ENCODE measurements at regions not wholly inside any gene's neighbourhood (a gene's known extent, or its start where the extent isn't known, plus 50 kb on each side); places are given as distances from the start of the nearest gene placed in this dataset.
"Not testable (repeated sequence)": the region's sequence is repeated elsewhere in the genome, so short reads cannot be mapped to it uniquely, and the experiment has no call there.

DNA sequence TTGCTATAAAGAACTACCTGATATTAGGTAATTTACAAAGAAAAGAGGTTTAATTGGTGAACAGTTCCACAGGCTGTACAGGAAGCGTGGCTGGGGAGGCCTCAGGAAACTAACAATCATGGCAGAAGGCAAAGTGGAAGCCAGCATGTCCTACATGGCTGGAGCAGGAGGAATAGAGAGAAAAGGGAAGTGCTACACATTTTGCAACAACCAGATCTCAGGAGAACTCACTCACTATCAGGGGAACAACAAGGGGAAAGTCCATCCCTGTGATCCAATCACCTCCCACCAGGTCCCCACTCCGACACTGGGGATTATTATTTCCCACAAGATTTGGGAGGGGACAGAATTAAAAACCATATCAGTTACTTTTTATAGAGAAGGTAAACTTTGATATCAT, 273.5 kb upstream of the MMADHC start:
- Histone ChIP-seq H3K27me3 (ENCODE audit: control insufficient read depth, insufficient read depth, low read length) (no peaks in the 10 kb centered on the region), H3K4me3 (ENCODE audit: low read depth, low read length) (no peak overlapping the region), H3K36me3 (ENCODE audit: control insufficient read depth, insufficient read depth, low read length) (no peaks in the 10 kb centered on the region)
- FAIRE-seq (no peak), DNase-seq (ENCODE audit: low read depth) (no peak)
- TF ChIP-seq, protein P1, sequence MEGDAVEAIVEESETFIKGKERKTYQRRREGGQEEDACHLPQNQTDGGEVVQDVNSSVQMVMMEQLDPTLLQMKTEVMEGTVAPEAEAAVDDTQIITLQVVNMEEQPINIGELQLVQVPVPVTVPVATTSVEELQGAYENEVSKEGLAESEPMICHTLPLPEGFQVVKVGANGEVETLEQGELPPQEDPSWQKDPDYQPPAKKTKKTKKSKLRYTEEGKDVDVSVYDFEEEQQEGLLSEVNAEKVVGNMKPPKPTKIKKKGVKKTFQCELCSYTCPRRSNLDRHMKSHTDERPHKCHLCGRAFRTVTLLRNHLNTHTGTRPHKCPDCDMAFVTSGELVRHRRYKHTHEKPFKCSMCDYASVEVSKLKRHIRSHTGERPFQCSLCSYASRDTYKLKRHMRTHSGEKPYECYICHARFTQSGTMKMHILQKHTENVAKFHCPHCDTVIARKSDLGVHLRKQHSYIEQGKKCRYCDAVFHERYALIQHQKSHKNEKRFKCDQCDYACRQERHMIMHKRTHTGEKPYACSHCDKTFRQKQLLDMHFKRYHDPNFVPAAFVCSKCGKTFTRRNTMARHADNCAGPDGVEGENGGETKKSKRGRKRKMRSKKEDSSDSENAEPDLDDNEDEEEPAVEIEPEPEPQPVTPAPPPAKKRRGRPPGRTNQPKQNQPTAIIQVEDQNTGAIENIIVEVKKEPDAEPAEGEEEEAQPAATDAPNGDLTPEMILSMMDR (IDR thresholded peaks at IDR 0.05; ENCODE audit: insufficient read depth, low read length, severe bottlenecking) = no peak

DNA sequence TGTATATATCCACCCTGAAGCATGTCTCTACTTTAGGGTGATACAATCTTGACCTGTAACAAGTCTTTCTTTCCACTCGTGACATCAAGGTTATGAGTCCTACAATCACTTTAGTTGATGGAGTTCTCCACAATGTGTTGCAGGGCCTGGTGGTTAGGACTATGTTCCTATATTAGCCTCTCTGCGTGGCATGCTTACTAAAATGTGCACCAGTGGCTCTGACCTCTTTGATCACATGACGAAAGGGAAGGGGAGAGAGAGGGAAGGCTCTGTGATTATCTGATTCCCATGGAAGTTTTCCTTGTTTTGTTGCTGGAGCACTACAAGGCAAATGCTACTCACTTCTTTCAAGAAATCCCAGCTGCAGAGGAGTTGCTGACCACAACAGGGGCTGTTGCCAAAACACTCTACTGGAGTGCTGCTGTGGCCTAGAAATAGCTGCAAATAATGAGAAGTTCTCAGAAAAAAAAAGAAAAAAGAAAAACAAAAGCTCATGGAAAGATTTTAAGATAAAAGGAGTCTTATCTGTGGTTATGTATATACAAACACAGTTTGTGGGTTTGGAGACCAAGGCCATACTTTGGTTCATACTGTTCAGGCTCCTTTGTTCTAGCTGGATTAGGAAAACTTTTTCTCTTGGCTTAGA, 272.8 kb upstream of the MMADHC start:
- H3K27me3 ChIP-seq (ENCODE audit: control insufficient read depth, insufficient read depth, low read length) = no peaks in the 10 kb centered on the region
- no peak for FAIRE-seq
- DNase-seq (ENCODE audit: low read depth) = no peak
- H3K4me3 ChIP-seq (ENCODE audit: low read depth, low read length) = no peak overlapping the region
- TF ChIP-seq, protein P1 (IDR thresholded peaks at IDR 0.05; ENCODE audit: insufficient read depth, low read length, severe bottlenecking) = no peak
- H3K36me3 ChIP-seq (ENCODE audit: control insufficient read depth, insufficient read depth, low read length) = no peaks in the 10 kb centered on the region

DNA sequence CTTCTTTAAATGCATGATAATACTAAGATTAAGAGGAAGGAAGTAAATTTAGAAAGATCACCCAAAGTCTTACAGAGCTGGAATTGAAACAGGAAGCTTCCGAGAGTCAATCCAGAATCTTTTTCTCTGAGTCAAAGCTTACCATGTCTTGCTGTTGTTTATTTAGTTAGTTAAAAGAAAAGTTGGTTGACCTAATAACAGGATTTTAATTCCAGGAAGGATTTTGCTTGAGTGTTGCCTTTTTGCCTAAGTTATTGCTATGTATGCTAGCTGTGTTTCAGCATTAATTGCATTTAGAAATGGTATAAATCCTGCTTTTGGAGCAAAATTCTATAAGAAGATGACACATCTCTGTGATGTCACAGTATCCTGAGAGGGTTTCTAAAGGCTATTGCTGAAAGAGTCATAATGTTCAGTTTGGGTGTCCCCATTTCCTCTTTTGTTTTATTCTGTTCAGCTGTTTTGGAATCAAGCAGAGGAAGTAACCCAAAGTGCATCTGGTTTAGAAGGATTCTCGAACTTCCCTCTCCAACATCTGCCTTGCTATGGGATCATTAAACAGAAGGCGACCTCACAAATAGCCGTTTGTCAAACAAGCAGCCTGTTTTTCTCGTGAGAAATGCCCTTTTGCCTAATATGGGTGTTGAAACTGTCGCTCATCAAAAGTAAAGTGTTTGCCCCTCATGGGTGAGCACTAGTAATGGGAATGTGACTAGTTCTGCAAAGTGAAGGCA, 271.5 kb upstream of the MMADHC start:
- Histone ChIP-seq H3K36me3 (ENCODE audit: control insufficient read depth, insufficient read depth, low read length) (no peaks in the 10 kb centered on the region), H3K27me3 (ENCODE audit: control insufficient read depth, insufficient read depth, low read length) (no peaks in the 10 kb centered on the region), H3K4me3 (ENCODE audit: low read depth, low read length) (no peak overlapping the region)
- FAIRE-seq (no peak), DNase-seq (ENCODE audit: low read depth) (peak; percentile 71)
- TF ChIP-seq, protein P1 (IDR thresholded peaks at IDR 0.05; ENCODE audit: insufficient read depth, low read length, severe bottlenecking) = no peak

DNA sequence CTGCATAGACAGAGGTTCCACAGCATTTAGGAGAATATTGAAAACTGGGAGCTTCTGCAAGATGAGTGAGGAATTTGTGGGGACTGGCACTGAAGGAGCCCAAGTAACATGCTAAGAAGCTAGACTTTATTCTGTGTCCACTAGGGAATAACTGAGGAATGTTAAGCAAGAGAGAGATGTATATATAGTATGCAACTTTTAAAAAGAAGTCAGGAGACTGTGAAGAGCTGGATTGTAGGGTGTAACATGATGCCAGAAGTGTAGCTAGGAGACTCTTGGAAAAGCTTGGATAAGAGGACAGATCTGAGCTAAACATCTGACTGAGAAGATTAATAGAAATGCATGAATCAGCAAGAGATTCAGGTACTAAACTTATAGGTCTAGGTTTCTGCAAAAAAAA, 270.6 kb upstream of the MMADHC start:
- FAIRE-seq (no peak), DNase-seq (ENCODE audit: low read depth) (no peak)
- H3K27me3 ChIP-seq (ENCODE audit: control insufficient read depth, insufficient read depth, low read length) = no peaks in the 10 kb centered on the region
- H3K4me3 ChIP-seq (ENCODE audit: low read depth, low read length) = no peak overlapping the region
- no peaks in the 10 kb centered on the region for H3K36me3 ChIP-seq (ENCODE audit: control insufficient read depth, insufficient read depth, low read length)
- TF ChIP-seq, protein P1 (IDR thresholded peaks at IDR 0.05; ENCODE audit: insufficient read depth, low read length, severe bottlenecking) = no peak

DNA sequence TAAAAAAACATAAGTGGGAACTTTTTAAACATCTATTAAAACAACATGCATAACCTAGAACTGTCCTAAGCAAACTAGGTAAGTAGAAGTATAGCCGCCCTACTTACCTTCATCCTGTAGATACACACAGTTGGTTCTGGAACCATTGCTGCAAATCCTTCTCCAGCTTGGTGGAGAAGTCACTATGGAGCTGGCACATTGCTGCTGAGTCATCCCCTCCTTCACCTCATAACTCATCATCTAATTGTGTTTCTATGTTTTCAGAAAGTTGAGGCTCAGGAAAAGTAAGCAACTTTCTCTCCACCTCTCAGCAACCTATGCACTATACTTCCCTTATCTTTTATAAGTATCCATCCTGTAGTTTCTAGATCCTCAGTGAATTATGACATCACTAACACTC, 269.8 kb upstream of the MMADHC start:
- TF ChIP-seq, protein P1 (IDR thresholded peaks at IDR 0.05; ENCODE audit: insufficient read depth, low read length, severe bottlenecking) = no peak
- DNase-seq (ENCODE audit: low read depth) (peak; percentile 55), FAIRE-seq (no peak)
- no peaks in the 10 kb centered on the region for H3K27me3 ChIP-seq (ENCODE audit: control insufficient read depth, insufficient read depth, low read length)
- H3K36me3 ChIP-seq (ENCODE audit: control insufficient read depth, insufficient read depth, low read length) = no peaks in the 10 kb centered on the region
- H3K4me3 ChIP-seq (ENCODE audit: low read depth, low read length) = no peak overlapping the region

DNA sequence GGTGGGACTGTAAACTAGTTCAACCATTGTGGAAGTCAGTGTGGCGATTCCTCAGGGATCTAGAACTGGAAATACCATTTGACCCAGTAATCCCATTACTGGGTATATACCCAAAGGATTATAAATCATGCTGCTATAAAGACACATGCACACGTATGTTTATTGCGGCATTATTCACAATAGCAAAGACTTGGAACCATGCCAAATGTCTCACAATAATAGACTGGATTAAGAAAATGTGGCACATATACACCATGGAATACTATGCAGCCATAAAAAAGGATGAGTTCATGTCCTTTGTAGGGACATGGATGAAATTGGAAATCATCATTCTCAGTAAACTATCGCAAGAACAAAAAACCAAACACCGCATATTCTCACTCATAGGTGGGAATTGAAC, 268.3 kb upstream of the MMADHC start:
- H3K4me3 ChIP-seq (ENCODE audit: low read depth, low read length); FAIRE-seq; DNase-seq (ENCODE audit: low read depth); H3K36me3 ChIP-seq (ENCODE audit: control insufficient read depth, insufficient read depth, low read length); H3K27me3 ChIP-seq (ENCODE audit: control insufficient read depth, insufficient read depth, low read length): not testable (repeated sequence)

All from bronchial epithelial cell (primary cell).